ENCODE measurements at regions not wholly inside any gene's neighbourhood (a gene's known extent, or its start where the extent isn't known, plus 50 kb on each side); places are given as distances from the start of the nearest gene placed in this dataset.
"Not testable (repeated sequence)": the region's sequence is repeated elsewhere in the genome, so short reads cannot be mapped to it uniquely, and the experiment has no call there.

DNA sequence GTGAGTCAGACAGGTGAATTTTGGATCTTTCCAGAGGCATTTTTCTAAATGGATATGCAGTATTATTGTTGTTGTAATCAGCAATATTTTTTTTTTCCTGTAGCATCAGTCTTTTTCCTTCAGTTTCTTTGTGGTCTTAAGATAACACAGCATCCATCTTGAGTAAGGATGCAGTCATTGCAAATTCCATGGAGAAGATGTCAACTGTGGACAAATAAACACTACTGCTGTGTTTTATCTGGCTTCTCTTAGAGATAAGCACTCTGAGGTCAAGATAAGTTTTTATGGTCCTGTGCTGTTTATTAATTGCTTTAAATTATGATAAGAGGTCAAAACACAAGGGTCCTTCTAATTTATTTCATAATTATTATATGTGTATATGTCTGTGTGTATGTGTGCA, 1255.7 kb downstream of the ADGRL3 start:
- H3K27me3 Mint-ChIP-seq: no peaks in the 10 kb centered on the region
- intact Hi-C loops (cut with micrococcal nuclease): no loop called here
- no peak overlapping the region for H3K27ac Mint-ChIP-seq
- H3K4me3 Mint-ChIP-seq: no peak overlapping the region
- H3K36me3 Mint-ChIP-seq (ENCODE audit: low read depth): no peaks in the 10 kb centered on the region
- peaks cover 10% of the 10 kb centered on the region for H3K9me3 Mint-ChIP-seq
- no peaks in the 10 kb centered on the region for H3K4me1 Mint-ChIP-seq (ENCODE audit: low read depth)

DNA sequence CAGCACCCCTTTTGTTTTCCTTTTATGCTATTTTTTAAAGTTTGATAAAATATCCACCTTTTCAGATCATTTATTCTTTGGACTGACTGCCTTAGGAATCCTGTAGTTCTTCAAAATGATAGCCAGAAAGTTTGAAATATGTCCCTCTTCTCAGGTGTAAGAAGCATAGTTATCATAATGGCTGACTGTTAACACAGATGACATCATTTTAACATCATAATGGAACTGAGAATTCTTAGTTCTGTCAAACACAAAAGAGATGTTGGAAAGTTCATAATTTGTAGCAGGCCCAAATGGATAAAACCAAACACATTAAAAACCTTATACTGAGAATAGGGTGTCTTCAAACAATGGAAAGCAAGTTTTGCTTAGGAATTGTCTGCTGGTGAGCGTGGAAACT, 1254.4 kb downstream of the ADGRL3 start:
- Mint-ChIP-seq H3K9me3 (no peaks in the 10 kb centered on the region), H3K27ac (no peak overlapping the region), H3K4me3 (no peak overlapping the region), H3K27me3 (no peaks in the 10 kb centered on the region), H3K36me3 (ENCODE audit: low read depth) (no peaks in the 10 kb centered on the region), H3K4me1 (ENCODE audit: low read depth) (no peaks in the 10 kb centered on the region)
- intact Hi-C loops (cut with micrococcal nuclease): no loop called here

DNA sequence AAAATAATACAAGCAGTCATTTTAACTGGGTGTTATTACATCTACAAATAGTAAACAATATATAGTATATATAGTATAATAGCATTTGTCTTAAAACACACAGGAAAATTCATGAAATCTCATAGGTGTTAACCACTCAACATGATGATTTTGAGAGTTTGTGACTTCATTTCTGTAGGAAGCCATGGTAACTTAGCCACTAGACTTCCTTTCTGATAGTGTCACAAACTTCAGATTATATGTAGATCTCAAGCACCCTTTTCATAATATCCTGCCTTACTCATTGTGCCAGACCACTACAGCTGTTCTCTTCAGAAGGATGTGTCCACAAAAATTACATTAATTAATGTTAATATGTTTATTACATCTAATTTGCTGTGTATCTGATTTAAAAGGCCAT, 1250.6 kb downstream of the ADGRL3 start:
- Mint-ChIP-seq H3K27me3 (no peaks in the 10 kb centered on the region), H3K9me3 (no peaks in the 10 kb centered on the region), H3K27ac (no peak overlapping the region), H3K4me3 (no peak overlapping the region), H3K4me1 (ENCODE audit: low read depth) (no peaks in the 10 kb centered on the region), H3K36me3 (ENCODE audit: low read depth) (no peaks in the 10 kb centered on the region)
- intact Hi-C loops (cut with micrococcal nuclease): no loop called here

DNA sequence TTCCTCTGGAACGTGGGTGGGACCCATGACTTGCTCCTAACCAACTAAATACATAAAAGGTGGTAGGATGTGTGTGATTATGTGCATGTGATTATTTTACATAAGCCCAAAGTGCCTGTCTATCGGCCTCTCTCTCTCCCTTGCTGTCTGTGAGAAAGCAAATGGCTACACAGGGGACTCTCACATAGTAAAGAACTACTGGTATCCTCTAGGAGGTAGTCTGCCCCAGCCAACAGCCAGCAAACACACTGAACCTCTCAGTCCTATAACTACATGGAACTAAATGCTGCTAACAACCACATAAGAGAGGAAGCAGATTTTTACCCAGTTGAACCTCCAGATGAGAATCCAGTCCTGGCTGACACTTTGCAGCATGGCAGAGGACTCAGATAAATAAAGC, 1249.4 kb downstream of the ADGRL3 start:
- H3K27me3 Mint-ChIP-seq: no peaks in the 10 kb centered on the region

DNA sequence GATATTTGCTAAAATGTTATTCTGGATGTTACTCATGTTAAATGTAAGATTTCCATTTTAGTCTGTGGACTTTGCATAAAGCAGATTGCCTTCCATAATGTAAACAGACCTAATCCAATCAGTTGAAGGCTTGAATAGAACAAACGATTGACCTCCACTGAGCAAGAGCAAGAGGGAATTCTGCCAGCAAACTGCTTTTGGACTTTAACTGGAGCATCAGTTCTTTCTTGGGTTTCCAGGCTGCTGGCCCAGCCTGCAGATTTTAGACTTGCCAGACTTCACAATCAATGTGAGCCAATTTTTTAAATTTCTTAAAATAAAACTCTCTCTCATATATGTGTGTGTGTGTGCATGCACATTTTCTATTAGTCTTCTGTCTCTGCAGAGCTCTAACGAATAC, 1248.8 kb downstream of the ADGRL3 start:
- no peaks in the 10 kb centered on the region for H3K9me3 Mint-ChIP-seq
- H3K36me3 Mint-ChIP-seq (ENCODE audit: low read depth): no peaks in the 10 kb centered on the region
- no peak overlapping the region for H3K27ac Mint-ChIP-seq
- H3K4me3 Mint-ChIP-seq: no peak overlapping the region
- H3K4me1 Mint-ChIP-seq (ENCODE audit: low read depth): no peaks in the 10 kb centered on the region
- intact Hi-C loops (cut with micrococcal nuclease): no loop called here
- H3K27me3 Mint-ChIP-seq: no peaks in the 10 kb centered on the region

More for the DNA sequence above, 1249.4 kb downstream of the ADGRL3 start:
- Mint-ChIP-seq H3K4me1 (ENCODE audit: low read depth) (no peaks in the 10 kb centered on the region), H3K27ac (no peak overlapping the region), H3K9me3 (no peaks in the 10 kb centered on the region), H3K4me3 (no peak overlapping the region), H3K36me3 (ENCODE audit: low read depth) (no peaks in the 10 kb centered on the region)
- intact Hi-C loops (cut with micrococcal nuclease): no loop called here

DNA sequence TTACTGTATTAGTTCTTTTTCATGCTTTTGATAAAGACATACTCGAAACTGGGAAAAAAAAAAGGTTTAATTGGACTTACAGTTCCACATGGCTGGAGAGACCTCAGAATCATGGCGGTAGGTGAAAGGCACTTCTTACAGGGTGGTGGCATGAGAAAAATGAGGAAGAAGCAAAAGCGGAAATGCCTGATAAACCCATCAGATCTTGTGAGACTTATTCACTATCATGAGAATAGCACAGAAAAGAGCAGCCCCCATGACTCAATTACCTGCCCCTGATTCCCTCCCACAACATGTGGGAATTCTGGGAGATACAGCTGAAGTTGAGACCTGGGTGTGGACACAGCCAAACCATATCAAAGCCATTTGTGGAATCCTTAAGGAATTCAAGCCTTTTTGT, 1238.9 kb downstream of the ADGRL3 start:
- intact Hi-C loops (cut with micrococcal nuclease): no loop called here
- no peaks in the 10 kb centered on the region for H3K36me3 Mint-ChIP-seq (ENCODE audit: low read depth)
- no peaks in the 10 kb centered on the region for H3K4me1 Mint-ChIP-seq (ENCODE audit: low read depth)
- H3K27me3 Mint-ChIP-seq: no peaks in the 10 kb centered on the region
- no peak overlapping the region for H3K27ac Mint-ChIP-seq
- H3K4me3 Mint-ChIP-seq: no peak overlapping the region
- peaks cover 81% of the 10 kb centered on the region for H3K9me3 Mint-ChIP-seq

DNA sequence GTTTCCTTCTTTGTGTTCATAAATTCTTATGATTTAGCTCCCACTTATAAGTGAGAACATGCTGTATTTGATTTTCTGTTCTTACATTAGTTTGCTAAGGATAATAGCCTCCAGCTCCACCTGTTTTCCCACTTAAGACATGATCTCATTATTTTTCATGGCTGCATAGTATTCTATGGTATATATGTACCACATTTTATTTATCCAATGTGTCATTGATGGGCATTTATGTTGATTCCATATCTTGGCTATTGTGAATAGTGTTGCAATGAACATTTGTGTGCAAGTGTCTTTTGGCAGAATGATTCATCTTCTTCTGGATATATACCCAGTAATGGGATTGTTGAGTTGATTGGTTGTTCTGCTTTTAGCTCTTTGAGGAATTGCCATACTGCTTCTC, 1234.8 kb downstream of the ADGRL3 start:
- intact Hi-C loops (cut with micrococcal nuclease): no loop called here
- Mint-ChIP-seq H3K36me3 (ENCODE audit: low read depth) (no peaks in the 10 kb centered on the region), H3K4me3 (no peak overlapping the region), H3K27me3 (no peaks in the 10 kb centered on the region), H3K9me3 (peaks cover 50% of the 10 kb centered on the region), H3K27ac (no peak overlapping the region), H3K4me1 (ENCODE audit: low read depth) (no peaks in the 10 kb centered on the region)

DNA sequence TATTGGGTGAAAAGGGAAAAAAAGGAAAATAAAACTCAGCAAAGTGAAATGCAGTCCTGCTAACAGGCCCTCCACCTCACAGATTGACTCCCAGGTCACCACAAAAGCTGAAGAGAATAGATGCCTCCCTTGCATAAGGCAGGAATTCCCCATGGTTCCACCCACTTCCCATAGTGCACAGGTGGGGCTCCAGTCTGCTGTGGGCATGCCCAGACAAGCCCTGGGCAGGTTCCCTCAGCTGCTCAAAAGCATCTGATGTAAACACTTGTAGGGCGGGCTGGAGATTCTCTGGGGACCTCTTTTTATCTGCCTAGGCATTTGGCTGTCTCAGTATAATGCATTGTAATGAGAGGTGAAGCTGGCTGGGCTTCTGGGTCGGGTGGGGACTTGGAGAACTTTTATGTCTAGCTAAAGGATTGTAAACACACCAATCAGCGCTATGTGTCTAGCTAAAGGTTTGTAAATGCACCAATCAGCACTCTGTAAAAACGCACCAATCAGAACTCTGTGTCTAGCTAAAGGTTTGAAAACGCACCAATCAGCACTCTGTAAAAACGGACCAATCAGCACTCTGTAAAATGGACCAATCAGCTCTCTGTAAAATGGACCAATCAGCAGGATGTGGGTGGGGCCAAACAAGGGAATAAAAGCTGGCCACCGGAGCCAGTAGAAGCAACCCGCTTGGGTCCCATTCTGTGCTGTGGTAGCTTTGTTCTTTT, 1231.5 kb downstream of the ADGRL3 start:
- H3K27ac Mint-ChIP-seq; H3K36me3 Mint-ChIP-seq (ENCODE audit: low read depth); H3K27me3 Mint-ChIP-seq; intact Hi-C loops (cut with micrococcal nuclease); H3K4me1 Mint-ChIP-seq (ENCODE audit: low read depth); H3K4me3 Mint-ChIP-seq: not testable (repeated sequence)
- H3K9me3 Mint-ChIP-seq: peaks cover 28% of the 10 kb centered on the region

DNA sequence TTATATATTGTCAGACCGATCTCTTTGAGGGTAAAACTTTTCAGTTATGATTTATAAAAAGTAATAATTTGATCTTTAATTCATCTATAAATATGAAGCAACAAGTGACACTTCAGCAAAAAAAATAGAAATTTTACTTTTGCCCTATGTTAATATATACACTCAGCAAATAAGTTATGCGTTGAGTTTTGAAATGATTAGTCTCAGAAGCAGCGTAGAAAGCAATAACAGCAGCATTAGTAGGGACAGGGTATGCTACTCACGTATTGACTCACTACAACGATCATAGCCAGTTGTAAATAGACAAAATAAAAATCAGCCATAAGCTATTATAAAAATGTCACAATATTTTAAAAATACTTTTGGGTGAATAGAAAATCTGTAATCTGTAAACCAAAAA, 1229.2 kb downstream of the ADGRL3 start:
- intact Hi-C loops (cut with micrococcal nuclease): no loop called here
- Mint-ChIP-seq H3K27me3 (no peaks in the 10 kb centered on the region), H3K4me1 (ENCODE audit: low read depth) (no peaks in the 10 kb centered on the region), H3K36me3 (ENCODE audit: low read depth) (no peaks in the 10 kb centered on the region), H3K27ac (no peak overlapping the region), H3K4me3 (no peak overlapping the region), H3K9me3 (peaks cover 17% of the 10 kb centered on the region)

DNA sequence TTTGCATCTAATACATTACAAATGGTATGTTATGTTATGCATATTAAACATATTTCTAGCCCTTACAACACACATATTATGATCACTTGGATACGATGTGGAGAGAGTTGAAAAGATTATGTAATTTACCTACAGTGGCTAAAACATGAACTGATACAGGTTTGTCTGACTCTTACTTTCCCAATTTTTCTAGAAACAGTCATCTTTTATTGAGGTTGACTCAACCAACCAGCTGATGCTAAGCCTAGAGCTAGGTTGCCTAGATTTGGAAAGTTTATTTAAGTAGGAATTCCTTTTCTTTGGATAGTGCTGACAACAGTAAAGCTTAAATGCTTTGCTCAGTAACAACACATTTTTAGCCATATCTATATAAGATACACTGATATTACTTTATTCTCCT, 1215.1 kb downstream of the ADGRL3 start:
- H3K27me3 Mint-ChIP-seq: no peaks in the 10 kb centered on the region
- H3K9me3 Mint-ChIP-seq: peaks cover 8% of the 10 kb centered on the region
- H3K4me3 Mint-ChIP-seq: no peak overlapping the region
- intact Hi-C loops (cut with micrococcal nuclease): no loop called here
- no peaks in the 10 kb centered on the region for H3K36me3 Mint-ChIP-seq (ENCODE audit: low read depth)
- H3K27ac Mint-ChIP-seq: no peak overlapping the region
- H3K4me1 Mint-ChIP-seq (ENCODE audit: low read depth): peaks cover 5% of the 10 kb centered on the region

DNA sequence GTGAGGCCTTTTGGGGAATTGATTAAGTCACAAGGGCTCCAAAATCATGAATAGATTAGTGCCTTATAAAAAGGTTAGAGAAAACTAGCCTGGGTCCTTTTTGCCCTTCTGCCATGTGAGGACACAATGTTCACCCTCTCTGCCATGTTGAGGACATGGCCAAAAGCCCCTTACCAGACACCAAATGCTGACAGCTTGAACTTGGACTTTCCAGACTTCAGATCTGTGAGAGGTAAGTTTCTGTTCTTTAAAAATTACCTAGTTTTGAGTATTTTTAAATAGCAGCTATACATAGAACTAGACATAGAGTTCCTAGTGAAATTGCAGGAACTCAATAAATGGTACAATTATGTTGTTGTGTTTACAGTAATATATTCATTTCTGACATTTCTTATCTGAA, 1214.4 kb downstream of the ADGRL3 start:
- intact Hi-C loops (cut with micrococcal nuclease): no loop called here
- Mint-ChIP-seq H3K4me1 (ENCODE audit: low read depth) (peaks cover 6% of the 10 kb centered on the region), H3K36me3 (ENCODE audit: low read depth) (no peaks in the 10 kb centered on the region), H3K27ac (no peak overlapping the region), H3K9me3 (peaks cover 7% of the 10 kb centered on the region), H3K4me3 (no peak overlapping the region), H3K27me3 (no peaks in the 10 kb centered on the region)

DNA sequence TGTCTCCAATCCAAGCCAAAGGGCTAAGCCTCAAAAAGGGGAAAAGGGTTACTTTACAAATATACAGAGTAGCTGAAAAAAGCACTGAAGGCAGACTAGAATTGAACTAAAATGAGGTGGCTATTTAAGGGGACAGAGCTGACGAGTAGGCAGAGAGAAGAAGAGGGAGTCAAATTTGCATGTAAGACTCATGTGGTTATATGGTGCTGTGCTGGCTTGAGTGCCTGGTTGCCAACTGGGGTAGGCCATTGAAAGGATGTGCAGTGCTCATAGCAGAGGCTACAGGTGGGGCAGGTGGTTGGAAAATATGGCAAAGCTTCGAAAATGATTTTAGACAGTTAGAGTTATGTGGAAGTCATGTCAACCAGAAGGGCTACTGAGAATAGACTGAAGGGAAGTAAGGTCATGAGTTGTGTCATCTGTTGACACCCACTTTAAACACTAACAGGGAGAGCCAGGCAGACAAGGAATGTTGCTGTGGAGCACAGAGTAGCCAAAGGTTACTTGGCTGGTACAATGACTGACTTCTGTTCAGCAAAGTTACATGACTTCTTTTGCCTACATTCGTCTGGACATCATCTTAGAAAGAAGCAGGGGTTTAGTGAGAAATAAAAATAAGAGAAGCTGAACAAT, 1210.4 kb downstream of the ADGRL3 start:
- intact Hi-C loops (cut with micrococcal nuclease): no loop called here
- H3K27me3 Mint-ChIP-seq: no peaks in the 10 kb centered on the region
- peaks cover 11% of the 10 kb centered on the region for H3K4me1 Mint-ChIP-seq (ENCODE audit: low read depth)
- H3K4me3 Mint-ChIP-seq: no peak overlapping the region
- H3K36me3 Mint-ChIP-seq (ENCODE audit: low read depth): no peaks in the 10 kb centered on the region
- H3K9me3 Mint-ChIP-seq: peaks cover 19% of the 10 kb centered on the region
- H3K27ac Mint-ChIP-seq: no peak overlapping the region

DNA sequence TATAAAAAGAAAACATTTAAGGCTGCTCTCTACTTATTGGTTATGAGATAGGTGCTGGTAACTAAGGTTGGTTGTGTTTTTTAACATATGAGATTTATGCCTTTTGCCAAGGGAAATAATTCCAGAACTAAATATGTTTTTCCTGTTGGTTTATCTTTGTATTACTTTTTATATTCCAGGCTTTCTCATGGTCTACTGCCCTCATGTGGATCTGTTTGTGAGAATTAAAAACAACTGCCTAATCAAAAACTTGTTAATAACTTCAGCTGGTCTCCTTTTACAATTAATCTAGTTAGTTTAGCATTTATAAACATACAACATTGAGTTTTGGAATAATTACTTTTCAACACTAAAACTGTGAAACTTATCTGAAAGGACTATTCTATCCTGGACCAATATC, 1208.3 kb downstream of the ADGRL3 start:
- Mint-ChIP-seq H3K27ac (no peak overlapping the region), H3K9me3 (peaks cover 27% of the 10 kb centered on the region), H3K36me3 (ENCODE audit: low read depth) (no peaks in the 10 kb centered on the region), H3K4me1 (ENCODE audit: low read depth) (peaks cover 11% of the 10 kb centered on the region), H3K27me3 (no peaks in the 10 kb centered on the region), H3K4me3 (no peak overlapping the region)
- intact Hi-C loops (cut with micrococcal nuclease): no loop called here

DNA sequence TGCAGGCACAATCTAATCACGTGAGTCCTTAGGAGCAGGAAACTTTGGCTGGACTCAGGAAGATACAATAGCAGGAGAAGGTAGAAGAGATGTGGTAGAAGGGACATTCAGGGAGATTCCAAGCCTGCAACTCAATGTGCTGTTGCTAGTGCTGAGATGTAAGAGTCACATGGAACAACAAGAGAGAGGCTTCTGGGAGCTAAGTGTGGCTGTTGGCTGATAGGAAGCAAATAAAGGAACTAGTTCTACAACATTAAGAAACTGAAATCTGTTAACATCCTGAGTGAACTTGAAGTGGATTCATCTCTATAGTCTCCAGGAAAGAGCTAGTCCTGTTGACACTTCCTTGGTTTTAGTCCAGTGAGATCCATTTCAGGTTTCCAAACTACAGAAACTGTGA, 1207.4 kb downstream of the ADGRL3 start:
- H3K36me3 Mint-ChIP-seq (ENCODE audit: low read depth): no peaks in the 10 kb centered on the region
- peaks cover 11% of the 10 kb centered on the region for H3K4me1 Mint-ChIP-seq (ENCODE audit: low read depth)
- H3K27ac Mint-ChIP-seq: no peak overlapping the region
- peaks cover 27% of the 10 kb centered on the region for H3K9me3 Mint-ChIP-seq
- intact Hi-C loops (cut with micrococcal nuclease): no loop called here
- no peaks in the 10 kb centered on the region for H3K27me3 Mint-ChIP-seq
- H3K4me3 Mint-ChIP-seq: no peak overlapping the region
